22Rv1 (cell line): ENCODE measurements at regions not wholly inside any gene's neighbourhood (a gene's known extent, or its start where the extent isn't known, plus 50 kb on each side); places are given as distances from the start of the nearest gene placed in this dataset.

Experiments
- H3K27ac ChIP-seq: fragments of 450-650 bp; 2 replicates; pipeline ENCODE4 v1.5.1; 2017
- ZFX ChIP-seq: fragments of 450-650 bp; IDR thresholded peaks from 2 replicates; pipeline ENCODE4 v1.6.1; 2017; ENCODE audit warnings: antibody characterized with exemption, borderline replicate concordance
- TF ChIP-seq, protein P1 (sequence below): fragments of 450-650 bp; IDR thresholded peaks from 2 replicates; pipeline ENCODE4 v1.5.1; 2017; ENCODE audit warnings: mild to moderate bottlenecking

- no peak for TF ChIP-seq ZFX
- TF ChIP-seq, protein P1, sequence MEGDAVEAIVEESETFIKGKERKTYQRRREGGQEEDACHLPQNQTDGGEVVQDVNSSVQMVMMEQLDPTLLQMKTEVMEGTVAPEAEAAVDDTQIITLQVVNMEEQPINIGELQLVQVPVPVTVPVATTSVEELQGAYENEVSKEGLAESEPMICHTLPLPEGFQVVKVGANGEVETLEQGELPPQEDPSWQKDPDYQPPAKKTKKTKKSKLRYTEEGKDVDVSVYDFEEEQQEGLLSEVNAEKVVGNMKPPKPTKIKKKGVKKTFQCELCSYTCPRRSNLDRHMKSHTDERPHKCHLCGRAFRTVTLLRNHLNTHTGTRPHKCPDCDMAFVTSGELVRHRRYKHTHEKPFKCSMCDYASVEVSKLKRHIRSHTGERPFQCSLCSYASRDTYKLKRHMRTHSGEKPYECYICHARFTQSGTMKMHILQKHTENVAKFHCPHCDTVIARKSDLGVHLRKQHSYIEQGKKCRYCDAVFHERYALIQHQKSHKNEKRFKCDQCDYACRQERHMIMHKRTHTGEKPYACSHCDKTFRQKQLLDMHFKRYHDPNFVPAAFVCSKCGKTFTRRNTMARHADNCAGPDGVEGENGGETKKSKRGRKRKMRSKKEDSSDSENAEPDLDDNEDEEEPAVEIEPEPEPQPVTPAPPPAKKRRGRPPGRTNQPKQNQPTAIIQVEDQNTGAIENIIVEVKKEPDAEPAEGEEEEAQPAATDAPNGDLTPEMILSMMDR = no peak
- H3K27ac ChIP-seq = no peak overlapping the region
These were observed 188.9 kb downstream of the NSG2 start for GRCh38 chr5:174234388-174234787.

GRCh38 chr5:174235221-174236011 is 189.9 kb downstream of the NSG2 start:
- no peak overlapping the region for H3K27ac ChIP-seq
- TF ChIP-seq, protein P1 = no peak
- no peak for TF ChIP-seq ZFX

- H3K27ac ChIP-seq = no peak overlapping the region
- no peak for TF ChIP-seq ZFX
- TF ChIP-seq, protein P1 = no peak
These were observed 190.6 kb downstream of the NSG2 start for GRCh38 chr5:174236070-174236469.

DNA sequence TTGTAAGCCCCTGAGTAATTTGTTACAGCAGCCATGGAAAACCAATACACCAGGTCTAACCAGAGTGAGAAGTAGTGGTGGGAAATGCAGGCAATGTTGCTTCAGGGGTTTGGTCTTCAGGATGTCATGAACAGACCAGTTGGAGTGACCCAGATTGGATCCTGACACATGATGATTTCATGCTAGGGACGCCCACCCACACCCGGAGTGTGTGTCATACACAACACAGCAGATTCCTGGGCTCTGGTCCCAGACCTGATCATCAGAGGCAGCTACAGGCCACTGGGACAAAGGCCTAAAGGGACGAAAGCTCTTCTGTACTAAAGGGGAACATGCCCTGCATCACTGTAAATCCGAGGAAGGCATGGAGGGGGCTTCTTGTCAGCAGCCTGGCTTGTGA is 194.2 kb downstream of the NSG2 start:
- no peak overlapping the region for H3K27ac ChIP-seq
- TF ChIP-seq, protein P1 = no peak
- TF ChIP-seq ZFX = no peak

- TF ChIP-seq ZFX = no peak
- TF ChIP-seq, protein P1 = no peak
- no peak overlapping the region for H3K27ac ChIP-seq
These were observed 197.1 kb downstream of the NSG2 start for GRCh38 chr5:174242573-174242972.

DNA sequence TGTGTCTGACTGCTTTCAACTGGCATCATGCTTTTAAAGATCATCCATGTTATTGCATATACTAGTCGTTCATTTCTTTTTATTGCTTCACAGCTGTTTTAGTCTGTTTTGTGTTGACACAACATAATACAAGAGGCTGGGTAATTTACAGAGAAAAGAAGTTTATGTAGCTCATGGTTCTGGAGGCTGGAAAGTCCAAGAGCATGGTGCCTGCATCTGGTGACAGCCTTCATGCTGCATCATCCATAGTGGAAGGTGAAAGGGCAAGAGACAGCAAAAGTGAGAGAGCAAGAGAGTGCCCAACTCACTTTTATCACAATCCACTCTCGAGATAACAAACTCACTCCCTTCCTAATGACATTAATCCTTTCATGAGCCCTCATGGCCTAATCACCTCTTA is 198.4 kb downstream of the NSG2 start:
- H3K27ac ChIP-seq = no peak overlapping the region
- TF ChIP-seq, protein P1 = no peak
- no peak for TF ChIP-seq ZFX

DNA sequence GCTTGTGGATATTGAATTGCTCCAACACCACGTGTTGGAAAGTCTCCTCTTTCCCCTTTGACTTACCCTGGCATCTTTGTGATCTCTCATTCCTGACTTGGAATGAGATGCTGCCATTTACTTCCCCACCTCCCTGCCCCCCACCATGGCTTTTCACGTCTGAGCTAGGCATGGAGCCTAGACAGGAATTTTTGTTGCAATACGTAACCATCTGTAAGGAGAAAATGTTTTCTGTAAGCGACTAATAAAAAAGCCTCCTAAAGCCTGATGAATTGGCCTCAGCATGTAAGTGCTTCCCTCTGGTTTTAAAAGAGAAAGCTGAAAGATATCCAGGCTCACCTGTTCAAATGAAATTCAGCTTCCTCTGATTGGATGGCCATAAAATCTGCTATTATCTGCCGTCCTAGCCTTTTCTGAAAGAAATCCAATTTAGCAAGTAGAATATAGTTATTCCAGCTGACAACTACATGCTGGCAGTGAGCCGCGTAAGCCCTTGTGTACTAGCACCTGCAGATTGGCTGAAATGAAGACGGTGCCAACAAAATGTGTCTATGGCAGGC is 200.1 kb downstream of the NSG2 start:
- no peak for TF ChIP-seq ZFX
- TF ChIP-seq, protein P1 = no peak
- H3K27ac ChIP-seq = no peak overlapping the region
